COR-L47 (cell line): ENCODE measurements at regions not wholly inside any gene's neighbourhood (a gene's known extent, or its start where the extent isn't known, plus 50 kb on each side); places are given as distances from the start of the nearest gene placed in this dataset.
"Not testable (repeated sequence)": the region's sequence is repeated elsewhere in the genome, so short reads cannot be mapped to it uniquely, and the experiment has no call there.

ENCODE experiments used
- DNase-seq: peaks from one replicate; lab custom pipeline; 2025; lab: John Stamatoyannopoulos, UW

- DNase-seq: no peak
Observed at GRCh38 chr20:12455148-12455547, 537.5 kb downstream of the BTBD3 start.

- no peak for DNase-seq
Observed at GRCh38 chr20:12458241-12458640, 540.5 kb downstream of the BTBD3 start.

GRCh38 chr20:12464036-12464435 lies 544.7 kb upstream of the SPTLC3 start:
- DNase-seq: no peak

GRCh38 chr20:12466915-12467314 lies 541.9 kb upstream of the SPTLC3 start:
- DNase-seq: no peak

- DNase-seq: peak; percentile 91
Observed at GRCh38 chr20:12467758-12468157, 541.0 kb upstream of the SPTLC3 start.

- no peak for DNase-seq
Observed at GRCh38 chr20:12482661-12483060, 526.1 kb upstream of the SPTLC3 start.

GRCh38 chr20:12502443-12502842 lies 506.3 kb upstream of the SPTLC3 start:
- DNase-seq: no peak

GRCh38 chr20:12504779-12505178 lies 504.0 kb upstream of the SPTLC3 start:
- DNase-seq: no peak

- no peak for DNase-seq
Observed at GRCh38 chr20:12511499-12511898, 497.3 kb upstream of the SPTLC3 start.

GRCh38 chr20:12512755-12513154 lies 496.0 kb upstream of the SPTLC3 start:
- DNase-seq: no peak

- DNase-seq: no peak
Observed at GRCh38 chr20:12528104-12528503, 480.7 kb upstream of the SPTLC3 start.

GRCh38 chr20:12528591-12529041 lies 480.2 kb upstream of the SPTLC3 start:
- DNase-seq: no peak

- DNase-seq: no peak
Observed at GRCh38 chr20:12531626-12532025, 477.1 kb upstream of the SPTLC3 start.

- no peak for DNase-seq
Observed at GRCh38 chr20:12535316-12535715, 473.5 kb upstream of the SPTLC3 start.

GRCh38 chr20:12535770-12536169 lies 473.0 kb upstream of the SPTLC3 start:
- DNase-seq: no peak

- no peak for DNase-seq
Observed at GRCh38 chr20:12554426-12554825, 454.3 kb upstream of the SPTLC3 start.

- DNase-seq: no peak
Observed at GRCh38 chr20:12555369-12555768, 453.4 kb upstream of the SPTLC3 start.

GRCh38 chr20:12555849-12556248 lies 452.9 kb upstream of the SPTLC3 start:
- DNase-seq: not testable (repeated sequence)

GRCh38 chr20:12557224-12557623 lies 451.5 kb upstream of the SPTLC3 start:
- no peak for DNase-seq

- no peak for DNase-seq
Observed at GRCh38 chr20:12564979-12565378, 443.8 kb upstream of the SPTLC3 start.

- no peak for DNase-seq
Observed at GRCh38 chr20:12566596-12566995, 442.2 kb upstream of the SPTLC3 start.

- peak; percentile 55 for DNase-seq
Observed at GRCh38 chr20:12570371-12570770, 438.4 kb upstream of the SPTLC3 start.

GRCh38 chr20:12573442-12573841 lies 435.3 kb upstream of the SPTLC3 start:
- DNase-seq: no peak

GRCh38 chr20:12575352-12576095 lies 433.2 kb upstream of the SPTLC3 start:
- DNase-seq: no peak
